ENCODE measurements at regions not wholly inside any gene's neighbourhood (a gene's known extent, or its start where the extent isn't known, plus 50 kb on each side); places are given as distances from the start of the nearest gene placed in this dataset.
"Not testable (repeated sequence)": the region's sequence is repeated elsewhere in the genome, so short reads cannot be mapped to it uniquely, and the experiment has no call there.

DNA sequence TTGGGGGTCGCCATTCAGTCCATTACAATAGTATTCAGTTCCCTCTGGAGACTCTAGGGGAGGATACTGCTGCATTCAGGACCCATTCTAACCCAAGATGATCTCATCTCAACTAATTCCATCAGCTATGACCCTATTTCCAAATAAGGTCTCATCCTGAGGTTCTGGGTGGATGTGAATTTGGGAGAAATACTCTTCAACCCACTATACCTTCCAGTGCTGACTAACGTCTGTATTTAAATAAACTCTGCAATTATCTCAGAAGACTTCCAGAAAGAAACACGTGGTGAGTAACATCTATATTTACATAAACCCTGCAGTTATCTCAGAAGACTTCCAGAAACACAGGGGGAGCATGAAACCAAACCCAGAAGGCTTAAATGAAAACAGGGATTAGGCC lies 1300.7 kb downstream of the PCDH9 start:
- Histone ChIP-seq H3K9ac (ENCODE audit: low read length) (no peak overlapping the region), H2BK120ac (ENCODE audit: insufficient read depth, low read length, poor library complexity) (no peak overlapping the region), H3K4me2 (ENCODE audit: low read length) (no peak overlapping the region), H3K9me3 (ENCODE audit: insufficient read depth, low read depth, low read length) (no peaks in the 10 kb centered on the region), H2BK12ac (ENCODE audit: low read length) (no peak overlapping the region), H3K79me1 (ENCODE audit: low read length) (no peaks in the 10 kb centered on the region), H3K27ac (ENCODE audit: low read depth, low read length) (no peak overlapping the region), H3K27me3 (ENCODE audit: insufficient read depth, low read length) (no peaks in the 10 kb centered on the region), H3K4me1 (ENCODE audit: control insufficient read depth in 1 of 2, insufficient read depth in 2 of 2, low read length in 2 of 2) (no peaks in the 10 kb centered on the region), H3K14ac (ENCODE audit: low read length) (no peak overlapping the region), H2AK5ac (ENCODE audit: low read length) (no peak overlapping the region), H4K12ac (ENCODE audit: low read depth, low read length) (no peak overlapping the region), H4K91ac (ENCODE audit: low read depth, low read length) (no peak overlapping the region), H3K4ac (ENCODE audit: low read depth, low read length) (no peak overlapping the region), H4K8ac (ENCODE audit: low read depth, low read length) (no peak overlapping the region), H3K79me2 (ENCODE audit: control insufficient read depth, insufficient read depth, low read length, poor library complexity) (no peaks in the 10 kb centered on the region), H2BK5ac (ENCODE audit: low read depth, low read length, poor library complexity) (no peak overlapping the region), H2AFZ (ENCODE audit: insufficient read depth, low read length, poor library complexity) (no peak overlapping the region), H3K4me3 (ENCODE audit: low read depth, low read length) (no peak overlapping the region), H3K23ac (ENCODE audit: low read length) (no peak overlapping the region), H3K36me3 (ENCODE audit: control insufficient read depth in 1 of 2, insufficient read depth in 2 of 2, low read length in 2 of 2) (no peaks in the 10 kb centered on the region), H3K18ac (ENCODE audit: low read length) (no peak overlapping the region)
- no peak for DNase-seq
- WGBS (ENCODE audit: extremely low coverage, insufficient coverage, insufficient read length): no CpG with 5 or more reads among the region's 3 CpGs

GRCh38 chr13:65926750-65927171 lies 1303.4 kb downstream of the PCDH9 start:
- no CpG with 5 or more reads among the region's 7 CpGs for WGBS (ENCODE audit: extremely low coverage, insufficient coverage, insufficient read length)
- no peak overlapping the region for H2AK5ac ChIP-seq (ENCODE audit: low read length)
- H2BK120ac ChIP-seq (ENCODE audit: insufficient read depth, low read length, poor library complexity): no peak overlapping the region

DNA sequence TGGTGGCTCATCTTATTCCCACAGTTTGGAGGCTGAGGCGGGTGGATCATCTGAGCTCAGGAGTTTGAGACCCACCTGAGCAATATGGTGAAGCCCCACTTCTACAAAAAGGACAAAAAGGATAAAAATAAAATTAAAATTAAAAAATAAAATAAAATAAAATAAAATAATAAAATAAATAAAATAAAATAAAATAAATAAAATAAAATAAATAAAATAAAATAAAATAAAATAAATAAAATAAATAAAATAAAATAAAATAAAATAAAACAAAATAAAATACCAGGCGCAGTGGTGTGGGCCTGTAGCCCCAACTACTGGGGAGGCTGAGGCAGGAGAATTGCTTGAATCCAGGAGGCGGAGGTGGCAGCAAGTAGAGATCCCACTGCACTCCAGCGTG lies 1307.3 kb downstream of the PCDH9 start:
- H3K9me3 ChIP-seq (ENCODE audit: insufficient read depth, low read depth, low read length); DNase-seq; H3K4me3 ChIP-seq (ENCODE audit: low read depth, low read length); H3K27ac ChIP-seq (ENCODE audit: low read depth, low read length); H3K9ac ChIP-seq (ENCODE audit: low read length); H3K27me3 ChIP-seq (ENCODE audit: insufficient read depth, low read length); H3K79me1 ChIP-seq (ENCODE audit: low read length); H2AFZ ChIP-seq (ENCODE audit: insufficient read depth, low read length, poor library complexity); H3K79me2 ChIP-seq (ENCODE audit: control insufficient read depth, insufficient read depth, low read length, poor library complexity); H4K91ac ChIP-seq (ENCODE audit: low read depth, low read length); H2BK12ac ChIP-seq (ENCODE audit: low read length); H4K12ac ChIP-seq (ENCODE audit: low read depth, low read length); H3K4ac ChIP-seq (ENCODE audit: low read depth, low read length); H2AK5ac ChIP-seq (ENCODE audit: low read length); H2BK120ac ChIP-seq (ENCODE audit: insufficient read depth, low read length, poor library complexity); H2BK5ac ChIP-seq (ENCODE audit: low read depth, low read length, poor library complexity); H3K14ac ChIP-seq (ENCODE audit: low read length); H3K4me2 ChIP-seq (ENCODE audit: low read length); H3K4me1 ChIP-seq (ENCODE audit: control insufficient read depth in 1 of 2, insufficient read depth in 2 of 2, low read length in 2 of 2); H3K36me3 ChIP-seq (ENCODE audit: control insufficient read depth in 1 of 2, insufficient read depth in 2 of 2, low read length in 2 of 2); H4K8ac ChIP-seq (ENCODE audit: low read depth, low read length); H3K23ac ChIP-seq (ENCODE audit: low read length); H3K18ac ChIP-seq (ENCODE audit: low read length): not testable (repeated sequence)
- WGBS (ENCODE audit: extremely low coverage, insufficient coverage, insufficient read length): no CpG with 5 or more reads among the region's 4 CpGs

More at GRCh38 chr13:65926750-65927171, 1303.4 kb downstream of the PCDH9 start:
- H3K23ac ChIP-seq (ENCODE audit: low read length): no peak overlapping the region
- no peak overlapping the region for H3K18ac ChIP-seq (ENCODE audit: low read length)
- no peak overlapping the region for H2BK5ac ChIP-seq (ENCODE audit: low read depth, low read length, poor library complexity)
- no peak overlapping the region for H4K8ac ChIP-seq (ENCODE audit: low read depth, low read length)
- H3K4me2 ChIP-seq (ENCODE audit: low read length): no peak overlapping the region
- no peaks in the 10 kb centered on the region for H3K27me3 ChIP-seq (ENCODE audit: insufficient read depth, low read length)
- no peaks in the 10 kb centered on the region for H3K36me3 ChIP-seq (ENCODE audit: control insufficient read depth in 1 of 2, insufficient read depth in 2 of 2, low read length in 2 of 2)
- no peak overlapping the region for H3K9ac ChIP-seq (ENCODE audit: low read length)
- no peaks in the 10 kb centered on the region for H3K4me1 ChIP-seq (ENCODE audit: control insufficient read depth in 1 of 2, insufficient read depth in 2 of 2, low read length in 2 of 2)
- H4K91ac ChIP-seq (ENCODE audit: low read depth, low read length): no peak overlapping the region
- H3K27ac ChIP-seq (ENCODE audit: low read depth, low read length): no peak overlapping the region
- H4K12ac ChIP-seq (ENCODE audit: low read depth, low read length): no peak overlapping the region
- H3K4me3 ChIP-seq (ENCODE audit: low read depth, low read length): no peak overlapping the region
- no peak overlapping the region for H3K14ac ChIP-seq (ENCODE audit: low read length)
- DNase-seq: no peak
- H2AFZ ChIP-seq (ENCODE audit: insufficient read depth, low read length, poor library complexity): no peak overlapping the region
- no peak overlapping the region for H3K4ac ChIP-seq (ENCODE audit: low read depth, low read length)
- no peaks in the 10 kb centered on the region for H3K79me1 ChIP-seq (ENCODE audit: low read length)
- H2BK12ac ChIP-seq (ENCODE audit: low read length): no peak overlapping the region
- no peaks in the 10 kb centered on the region for H3K9me3 ChIP-seq (ENCODE audit: insufficient read depth, low read depth, low read length)
- no peaks in the 10 kb centered on the region for H3K79me2 ChIP-seq (ENCODE audit: control insufficient read depth, insufficient read depth, low read length, poor library complexity)

DNA sequence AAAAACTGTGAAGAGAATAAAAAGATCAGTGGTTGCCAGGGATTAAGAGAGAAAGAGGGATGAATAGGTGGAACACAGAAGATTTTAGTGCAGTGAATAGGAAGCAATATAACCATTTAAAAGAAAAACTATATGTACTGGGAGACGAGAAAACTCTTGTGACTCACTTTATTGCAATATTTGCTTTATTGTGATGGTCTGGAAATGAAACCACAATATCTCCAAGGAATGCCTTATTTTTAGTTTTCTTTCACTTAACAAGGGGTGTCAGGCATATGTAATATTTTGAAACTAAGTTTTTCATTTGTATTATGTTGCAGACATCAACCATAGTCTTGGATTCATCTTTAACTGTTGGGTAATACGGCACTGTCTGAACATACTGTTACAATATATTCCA lies 1308.2 kb downstream of the PCDH9 start:
- H3K23ac ChIP-seq (ENCODE audit: low read length): no peak overlapping the region
- no peak overlapping the region for H3K14ac ChIP-seq (ENCODE audit: low read length)
- no peak overlapping the region for H4K91ac ChIP-seq (ENCODE audit: low read depth, low read length)
- H2AK5ac ChIP-seq (ENCODE audit: low read length): no peak overlapping the region
- H2AFZ ChIP-seq (ENCODE audit: insufficient read depth, low read length, poor library complexity): no peak overlapping the region
- H3K18ac ChIP-seq (ENCODE audit: low read length): no peak overlapping the region
- H3K27me3 ChIP-seq (ENCODE audit: insufficient read depth, low read length): no peaks in the 10 kb centered on the region
- no peak overlapping the region for H2BK12ac ChIP-seq (ENCODE audit: low read length)
- H2BK120ac ChIP-seq (ENCODE audit: insufficient read depth, low read length, poor library complexity): no peak overlapping the region
- no peaks in the 10 kb centered on the region for H3K79me1 ChIP-seq (ENCODE audit: low read length)
- no peaks in the 10 kb centered on the region for H3K9me3 ChIP-seq (ENCODE audit: insufficient read depth, low read depth, low read length)
- H3K27ac ChIP-seq (ENCODE audit: low read depth, low read length): no peak overlapping the region
- no peaks in the 10 kb centered on the region for H3K36me3 ChIP-seq (ENCODE audit: control insufficient read depth in 1 of 2, insufficient read depth in 2 of 2, low read length in 2 of 2)
- no peak overlapping the region for H2BK5ac ChIP-seq (ENCODE audit: low read depth, low read length, poor library complexity)
- no peak overlapping the region for H3K4ac ChIP-seq (ENCODE audit: low read depth, low read length)
- no peak overlapping the region for H4K8ac ChIP-seq (ENCODE audit: low read depth, low read length)
- no peak overlapping the region for H3K4me3 ChIP-seq (ENCODE audit: low read depth, low read length)
- no peak overlapping the region for H4K12ac ChIP-seq (ENCODE audit: low read depth, low read length)
- no CpG with 5 or more reads among the region's 2 CpGs for WGBS (ENCODE audit: extremely low coverage, insufficient coverage, insufficient read length)
- H3K4me1 ChIP-seq (ENCODE audit: control insufficient read depth in 1 of 2, insufficient read depth in 2 of 2, low read length in 2 of 2): no peaks in the 10 kb centered on the region
- H3K79me2 ChIP-seq (ENCODE audit: control insufficient read depth, insufficient read depth, low read length, poor library complexity): no peaks in the 10 kb centered on the region
- H3K4me2 ChIP-seq (ENCODE audit: low read length): no peak overlapping the region
- no peak for DNase-seq
- H3K9ac ChIP-seq (ENCODE audit: low read length): no peak overlapping the region
